Suprapubic skin (tissue), 4 donors: ENCODE measurements at regions not wholly inside any gene's neighbourhood (a gene's known extent, or its start where the extent isn't known, plus 50 kb on each side); places are given as distances from the start of the nearest gene placed in this dataset.

Experiments used
- DNase-seq, 2 donors: peaks; one replicate each; pipeline ENCODE4 v3.0.0-alpha.2; 2019; ENCODE audit warnings: low spot score in 2 of 2
- H3K27ac ChIP-seq: fragments of 200-600 bp; sonication (generic); one replicate; pipeline ENCODE4 v1.5.1; 2019
- H3K27me3 ChIP-seq: fragments of 200-600 bp; sonication (generic); one replicate; pipeline ENCODE4 v1.5.1; 2019
- H3K36me3 ChIP-seq: fragments of 200-600 bp; sonication (generic); one replicate; pipeline ENCODE4 v1.5.1; 2019
- H3K4me1 ChIP-seq: fragments of 200-600 bp; sonication (generic); one replicate; pipeline ENCODE4 v1.5.1; 2019
- H3K4me3 ChIP-seq: fragments of 200-600 bp; sonication (generic); one replicate; pipeline ENCODE4 v1.5.1; 2019; ENCODE audit warnings: mild to moderate bottlenecking
- H3K9me3 ChIP-seq: fragments of 200-600 bp; sonication (generic); one replicate; pipeline ENCODE4 v1.5.1; 2019
- EP300 ChIP-seq: sonication (generic); formaldehyde crosslinking; IDR thresholded peaks from one replicate; pipeline ENCODE4 v1.6.1; 2017; ENCODE audit warnings: antibody characterized with exemption
- POLR2A ChIP-seq, 2 donors: fragments of 450-650 bp; IDR thresholded peaks; one replicate each; pipeline ENCODE4 v1.6.1; 2017; ENCODE audit warnings: antibody characterized with exemption in 2 of 2, mild to moderate bottlenecking in 2 of 2, moderate library complexity in 2 of 2
- POLR2AphosphoS5 ChIP-seq, 3 donors: sonication (generic); formaldehyde crosslinking; IDR thresholded peaks; one replicate each; pipeline ENCODE4 v1.6.1; 2017; ENCODE audit warnings: antibody characterized with exemption in 3 of 3
- WGBS: methylation state at CpG from one replicate; pipeline ENCODE4 v1.1.5; 2018; 5-methylcytosine and 5-hydroxymethylcytosine counted together
- TF ChIP-seq, protein P1 (sequence below), 2 donors: fragments of 200-600 bp in 1 of 2; fragments of 450-650 bp in 1 of 2; sonication (generic) in 1 of 2; IDR thresholded peaks; one replicate each; pipeline ENCODE4 v1.5.1; 2016 to 2019; ENCODE audit warnings: antibody characterized with exemption in 2 of 2, mild to moderate bottlenecking in 1 of 2, moderate library complexity in 1 of 2

DNA sequence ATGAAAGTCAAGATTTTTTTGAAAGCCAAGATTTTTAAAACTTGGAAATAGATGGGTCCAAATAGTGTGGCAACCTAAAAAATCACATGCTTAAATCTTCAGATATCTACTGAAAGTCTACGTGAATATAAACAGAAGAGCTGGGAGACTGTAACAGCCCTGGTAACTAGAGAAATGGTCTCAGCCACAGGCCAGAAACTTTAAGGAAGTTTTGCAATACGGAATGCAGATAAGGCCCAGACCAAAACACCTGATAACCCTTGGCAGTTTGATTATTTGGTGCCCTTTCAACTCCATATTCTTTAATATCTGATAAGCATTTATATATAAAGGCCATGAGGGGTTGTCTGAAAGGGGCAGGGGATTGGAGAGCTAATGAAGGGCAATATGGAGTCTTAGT is 537.3 kb upstream of the TGFBR2 start:
- 78% methylated on average over 2 of the region's 2 CpGs for WGBS
- H3K36me3 ChIP-seq, result no peaks in the 10 kb centered on the region
- TF ChIP-seq EP300 (no peak), POLR2A (IDR thresholded peaks at IDR 0.05) (no peak), POLR2AphosphoS5 (IDR thresholded peaks at IDR 0.05) (no peak)
- TF ChIP-seq, protein P1, sequence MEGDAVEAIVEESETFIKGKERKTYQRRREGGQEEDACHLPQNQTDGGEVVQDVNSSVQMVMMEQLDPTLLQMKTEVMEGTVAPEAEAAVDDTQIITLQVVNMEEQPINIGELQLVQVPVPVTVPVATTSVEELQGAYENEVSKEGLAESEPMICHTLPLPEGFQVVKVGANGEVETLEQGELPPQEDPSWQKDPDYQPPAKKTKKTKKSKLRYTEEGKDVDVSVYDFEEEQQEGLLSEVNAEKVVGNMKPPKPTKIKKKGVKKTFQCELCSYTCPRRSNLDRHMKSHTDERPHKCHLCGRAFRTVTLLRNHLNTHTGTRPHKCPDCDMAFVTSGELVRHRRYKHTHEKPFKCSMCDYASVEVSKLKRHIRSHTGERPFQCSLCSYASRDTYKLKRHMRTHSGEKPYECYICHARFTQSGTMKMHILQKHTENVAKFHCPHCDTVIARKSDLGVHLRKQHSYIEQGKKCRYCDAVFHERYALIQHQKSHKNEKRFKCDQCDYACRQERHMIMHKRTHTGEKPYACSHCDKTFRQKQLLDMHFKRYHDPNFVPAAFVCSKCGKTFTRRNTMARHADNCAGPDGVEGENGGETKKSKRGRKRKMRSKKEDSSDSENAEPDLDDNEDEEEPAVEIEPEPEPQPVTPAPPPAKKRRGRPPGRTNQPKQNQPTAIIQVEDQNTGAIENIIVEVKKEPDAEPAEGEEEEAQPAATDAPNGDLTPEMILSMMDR (IDR thresholded peaks at IDR 0.05), result no peak
- H3K4me3 ChIP-seq, result no peak overlapping the region
- H3K4me1 ChIP-seq, result no peaks in the 10 kb centered on the region
- DNase-seq, result no peak
- no peak overlapping the region for H3K27ac ChIP-seq
- no peaks in the 10 kb centered on the region for H3K27me3 ChIP-seq
- H3K9me3 ChIP-seq, result no peaks in the 10 kb centered on the region

DNA sequence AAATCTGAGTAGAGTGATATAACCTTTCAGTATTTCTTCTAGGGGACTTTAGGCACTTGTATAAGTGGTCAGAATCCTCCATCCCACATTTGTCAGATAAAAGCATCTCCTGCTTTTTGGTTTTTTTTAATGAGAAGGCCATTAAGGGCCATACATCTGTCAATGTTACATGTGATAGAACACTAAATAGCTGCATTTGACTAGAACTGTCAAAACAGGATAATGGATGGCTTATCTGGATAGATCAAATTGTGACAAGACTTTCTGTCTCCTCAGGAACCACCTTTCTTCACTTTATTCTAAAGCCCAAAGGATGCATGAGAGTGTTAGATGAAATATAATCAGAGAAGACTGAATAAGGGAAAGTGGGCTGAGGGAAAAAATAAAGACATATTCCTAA is 533.4 kb upstream of the TGFBR2 start:
- Histone ChIP-seq H3K4me3 (no peak overlapping the region), H3K27me3 (no peaks in the 10 kb centered on the region), H3K9me3 (no peaks in the 10 kb centered on the region), H3K36me3 (no peaks in the 10 kb centered on the region), H3K27ac (no peak overlapping the region), H3K4me1 (no peaks in the 10 kb centered on the region)
- DNase-seq, result no peak
- TF ChIP-seq EP300, result no peak
- no peak for TF ChIP-seq POLR2AphosphoS5 (IDR thresholded peaks at IDR 0.05)
- TF ChIP-seq POLR2A (IDR thresholded peaks at IDR 0.05), result no peak
- TF ChIP-seq, protein P1 (IDR thresholded peaks at IDR 0.05), result no peak

DNA sequence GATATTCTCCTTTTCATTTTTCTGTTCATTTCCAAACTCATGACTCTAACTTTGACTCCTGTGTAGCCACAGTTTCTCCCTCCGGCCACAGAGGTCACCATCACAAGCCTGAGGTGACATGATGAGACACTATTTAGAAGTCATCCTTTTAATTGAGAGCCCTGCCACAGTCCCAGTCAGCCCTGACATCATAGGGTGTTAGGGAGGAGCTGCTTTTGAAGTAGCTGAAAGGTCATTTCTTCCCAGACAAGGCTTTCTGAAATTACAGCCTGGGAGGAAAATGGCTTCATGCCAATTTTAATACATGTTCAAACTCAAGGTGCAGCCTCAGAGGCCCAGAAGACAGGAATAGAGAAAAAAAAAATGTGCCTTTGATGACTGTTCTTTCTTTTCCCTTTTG is 532.8 kb upstream of the TGFBR2 start:
- no peaks in the 10 kb centered on the region for H3K4me1 ChIP-seq
- H3K9me3 ChIP-seq, result no peaks in the 10 kb centered on the region
- no peaks in the 10 kb centered on the region for H3K36me3 ChIP-seq
- WGBS, result 57% methylated on average over 1 of the region's 1 CpG
- H3K27me3 ChIP-seq, result no peaks in the 10 kb centered on the region
- no peak overlapping the region for H3K4me3 ChIP-seq
- no peak for DNase-seq
- H3K27ac ChIP-seq, result no peak overlapping the region
- TF ChIP-seq POLR2AphosphoS5 (IDR thresholded peaks at IDR 0.05) (no peak), EP300 (no peak), POLR2A (IDR thresholded peaks at IDR 0.05) (no peak)
- TF ChIP-seq, protein P1 (IDR thresholded peaks at IDR 0.05), result no peak

DNA sequence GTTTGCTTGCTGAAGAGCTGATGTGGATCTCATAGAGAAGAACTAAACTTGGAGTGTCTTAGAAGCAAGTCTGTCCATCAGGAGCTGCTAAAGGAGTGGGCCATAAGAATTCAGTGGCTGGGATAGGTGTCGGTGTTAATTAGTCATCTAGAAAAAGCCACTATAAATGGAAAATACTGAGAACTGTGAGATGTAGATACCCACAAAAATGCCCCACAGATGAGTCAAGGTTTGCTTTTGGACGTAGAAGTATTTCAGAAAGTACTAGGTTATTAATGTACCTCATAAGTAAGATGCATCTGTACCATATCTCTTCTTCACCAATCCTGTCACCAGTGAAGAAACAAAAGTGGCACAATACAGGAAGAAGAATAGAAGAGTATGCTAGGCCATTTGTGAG is 530.9 kb upstream of the TGFBR2 start:
- Histone ChIP-seq H3K4me1 (no peaks in the 10 kb centered on the region), H3K27me3 (no peaks in the 10 kb centered on the region), H3K4me3 (no peak overlapping the region), H3K36me3 (no peaks in the 10 kb centered on the region), H3K9me3 (no peaks in the 10 kb centered on the region), H3K27ac (no peak overlapping the region)
- 95% methylated on average over 2 of the region's 2 CpGs for WGBS
- DNase-seq, result no peak
- TF ChIP-seq EP300 (no peak), POLR2AphosphoS5 (IDR thresholded peaks at IDR 0.05) (no peak), POLR2A (IDR thresholded peaks at IDR 0.05) (no peak)
- TF ChIP-seq, protein P1 (IDR thresholded peaks at IDR 0.05), result no peak

DNA sequence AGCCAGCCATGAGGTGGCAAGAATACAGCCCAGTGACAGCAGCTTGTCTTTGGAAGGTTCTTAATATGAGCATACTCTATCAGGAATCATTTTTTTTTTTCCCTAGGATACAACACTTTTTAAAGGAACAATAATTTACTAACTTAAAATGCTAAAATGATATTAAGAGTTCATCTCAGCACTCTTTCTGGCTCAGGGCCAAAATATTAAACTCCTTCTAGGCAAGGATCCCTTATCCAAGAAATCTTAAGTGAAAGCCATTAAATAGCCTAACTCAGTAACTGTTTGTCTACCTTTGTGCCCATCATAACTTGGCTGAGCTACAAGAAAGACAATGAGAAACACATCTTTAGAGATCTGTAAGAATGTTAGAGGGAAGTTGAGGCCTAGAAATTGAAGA is 529.5 kb upstream of the TGFBR2 start:
- H3K4me1 ChIP-seq, result no peaks in the 10 kb centered on the region
- no peak overlapping the region for H3K27ac ChIP-seq
- H3K36me3 ChIP-seq, result no peaks in the 10 kb centered on the region
- DNase-seq, result no peak
- no peaks in the 10 kb centered on the region for H3K9me3 ChIP-seq
- TF ChIP-seq EP300, result no peak
- TF ChIP-seq POLR2A (IDR thresholded peaks at IDR 0.05), result no peak
- TF ChIP-seq, protein P1 (IDR thresholded peaks at IDR 0.05), result no peak
- no peak for TF ChIP-seq POLR2AphosphoS5 (IDR thresholded peaks at IDR 0.05)
- H3K4me3 ChIP-seq, result no peak overlapping the region
- H3K27me3 ChIP-seq, result no peaks in the 10 kb centered on the region
